Vagina (tissue), 2 donors: ENCODE measurements at regions not wholly inside any gene's neighbourhood (a gene's known extent, or its start where the extent isn't known, plus 50 kb on each side); places are given as distances from the start of the nearest gene placed in this dataset.

Experiments used
- POLR2AphosphoS5 ChIP-seq, 2 donors: sonication (generic); formaldehyde crosslinking; IDR thresholded peaks; one replicate each; pipeline ENCODE4 v1.9.0; 2017; ENCODE audit warnings: antibody characterized with exemption in 2 of 2, mild to moderate bottlenecking in 2 of 2, low read depth in 1 of 2; ENCODE audit not compliant: insufficient read depth in 1 of 2
- TF ChIP-seq, protein P1 (sequence below), 3 experiments: fragments of 450-650 bp in 2 of 3; fragments of 200-600 bp in 1 of 3; sonication (generic) in 1 of 3; IDR thresholded peaks; one replicate each; pipeline ENCODE4 v1.5.1; 2017 to 2019; ENCODE audit warnings: antibody characterized with exemption in 3 of 3, mild to moderate bottlenecking in 2 of 3, moderate library complexity in 2 of 3

DNA sequence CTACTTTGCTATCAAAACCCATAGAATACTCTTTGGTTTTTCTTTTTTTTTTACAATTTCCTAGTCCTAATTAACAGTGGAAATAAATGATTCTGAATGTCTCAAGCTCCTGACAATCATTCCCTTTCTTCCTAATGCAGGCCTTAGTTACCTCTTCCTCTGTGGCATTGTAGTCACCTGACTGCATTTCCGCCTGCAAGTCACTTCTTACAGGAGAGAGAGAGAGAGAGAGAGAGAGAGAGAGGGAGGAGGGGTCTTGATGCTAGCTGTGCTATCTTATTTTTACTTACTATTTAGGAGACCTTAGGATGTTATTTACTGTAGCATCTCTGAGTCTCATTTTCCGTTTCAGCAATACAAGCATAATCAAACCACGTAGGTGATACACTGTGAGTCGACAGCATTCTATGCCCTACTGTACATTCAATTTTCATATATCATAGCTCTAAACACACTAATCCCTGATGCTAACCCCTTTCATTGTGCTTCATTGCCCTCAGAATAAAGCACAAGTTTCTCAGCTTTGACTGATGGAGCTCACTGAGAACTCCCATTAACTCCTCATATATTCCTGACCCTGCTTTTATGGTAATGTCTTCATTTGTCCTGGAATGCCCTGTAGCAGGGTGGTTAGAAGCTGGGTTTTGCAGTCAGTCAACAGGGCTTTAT lies 1237.3 kb downstream of the XPNPEP1 start:
- TF ChIP-seq, protein P1, sequence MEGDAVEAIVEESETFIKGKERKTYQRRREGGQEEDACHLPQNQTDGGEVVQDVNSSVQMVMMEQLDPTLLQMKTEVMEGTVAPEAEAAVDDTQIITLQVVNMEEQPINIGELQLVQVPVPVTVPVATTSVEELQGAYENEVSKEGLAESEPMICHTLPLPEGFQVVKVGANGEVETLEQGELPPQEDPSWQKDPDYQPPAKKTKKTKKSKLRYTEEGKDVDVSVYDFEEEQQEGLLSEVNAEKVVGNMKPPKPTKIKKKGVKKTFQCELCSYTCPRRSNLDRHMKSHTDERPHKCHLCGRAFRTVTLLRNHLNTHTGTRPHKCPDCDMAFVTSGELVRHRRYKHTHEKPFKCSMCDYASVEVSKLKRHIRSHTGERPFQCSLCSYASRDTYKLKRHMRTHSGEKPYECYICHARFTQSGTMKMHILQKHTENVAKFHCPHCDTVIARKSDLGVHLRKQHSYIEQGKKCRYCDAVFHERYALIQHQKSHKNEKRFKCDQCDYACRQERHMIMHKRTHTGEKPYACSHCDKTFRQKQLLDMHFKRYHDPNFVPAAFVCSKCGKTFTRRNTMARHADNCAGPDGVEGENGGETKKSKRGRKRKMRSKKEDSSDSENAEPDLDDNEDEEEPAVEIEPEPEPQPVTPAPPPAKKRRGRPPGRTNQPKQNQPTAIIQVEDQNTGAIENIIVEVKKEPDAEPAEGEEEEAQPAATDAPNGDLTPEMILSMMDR (IDR thresholded peaks at IDR 0.05): no peak
- no peak for TF ChIP-seq POLR2AphosphoS5 (IDR thresholded peaks at IDR 0.05; ENCODE audit: insufficient read depth in 1 of 2, low read depth in 1 of 2)
